NCI-H526 treated with DMSO at 0.1 percent for 48 hours (cell line): ENCODE measurements at regions not wholly inside any gene's neighbourhood (a gene's known extent, or its start where the extent isn't known, plus 50 kb on each side); places are given as distances from the start of the nearest gene placed in this dataset.
A peak's percentile ranks its signal among the peaks of the same experiment; 100 is the strongest.

Source experiments
- DNase-seq: peaks from one replicate; lab custom pipeline; 2025; lab: John Stamatoyannopoulos, UW

- DNase-seq = no peak
Measured at GRCh38 chr6:144883915-144884314, 598.8 kb downstream of the UTRN start.

GRCh38 chr6:144885817-144886216 is 600.7 kb downstream of the UTRN start:
- no peak for DNase-seq

DNA sequence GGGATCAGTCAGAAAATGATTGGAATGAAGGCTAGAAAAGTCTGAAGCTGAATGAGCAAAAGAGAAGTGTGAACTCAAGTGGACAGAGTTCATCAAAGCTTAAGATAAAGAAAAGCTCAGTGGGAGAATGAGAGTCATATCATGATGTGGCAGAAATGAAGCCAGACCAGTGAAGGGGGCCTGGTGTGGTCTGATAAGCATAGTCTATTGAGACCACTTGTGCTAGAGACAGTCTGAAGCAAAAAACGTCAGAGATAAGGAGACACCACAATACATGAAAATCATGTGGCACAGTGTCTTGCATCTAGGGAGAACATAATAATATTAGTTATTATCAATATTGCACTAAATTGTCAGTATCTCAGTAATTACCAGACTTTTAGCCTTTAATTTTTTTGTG is 601.5 kb downstream of the UTRN start:
- DNase-seq = no peak

DNA sequence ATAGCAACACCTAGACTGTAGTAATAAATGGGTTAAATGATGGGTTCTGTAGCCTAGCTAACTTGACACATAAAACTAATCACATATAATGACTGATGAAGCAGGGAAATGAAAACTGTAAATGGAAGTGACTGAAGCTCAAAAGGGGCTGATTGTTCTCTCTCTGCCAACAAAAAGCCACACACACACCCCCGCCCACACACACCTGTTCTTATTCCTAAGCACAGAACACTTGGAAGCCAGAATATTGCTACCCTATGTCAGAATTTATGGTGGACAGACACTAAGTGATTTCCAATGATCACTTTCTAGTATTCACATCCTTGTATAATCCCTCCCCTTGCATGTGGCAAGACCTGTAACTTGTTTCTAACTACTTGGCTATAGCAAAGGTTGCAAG is 603.5 kb downstream of the UTRN start:
- DNase-seq = no peak

- no peak for DNase-seq
Measured at GRCh38 chr6:144893680-144894151, 608.6 kb downstream of the UTRN start.

- no peak for DNase-seq
Measured at GRCh38 chr6:144894240-144894639, 609.1 kb downstream of the UTRN start.

GRCh38 chr6:144895313-144896278 is 610.5 kb downstream of the UTRN start:
- DNase-seq = no peak

DNA sequence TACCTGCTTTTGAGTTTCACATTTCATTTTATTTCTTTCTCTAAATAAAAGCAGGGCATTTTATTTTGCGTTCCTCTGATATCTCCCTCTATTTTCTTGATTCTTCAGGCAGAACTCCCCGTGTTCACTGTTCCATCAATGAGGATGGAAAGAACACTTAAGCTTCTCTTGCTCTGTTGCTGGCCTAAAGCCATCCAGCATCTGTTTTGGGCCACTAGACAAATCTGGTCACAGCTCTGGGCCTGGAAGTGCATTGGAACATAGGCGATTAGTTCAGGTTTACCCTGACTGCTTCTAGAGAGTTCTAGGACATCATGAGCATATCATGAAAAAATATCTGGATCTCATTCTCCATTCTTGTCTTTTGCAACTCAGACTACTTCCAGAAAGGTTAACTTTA is 611.2 kb downstream of the UTRN start:
- no peak for DNase-seq

GRCh38 chr6:144896871-144897270 is 611.7 kb downstream of the UTRN start:
- DNase-seq = no peak

DNA sequence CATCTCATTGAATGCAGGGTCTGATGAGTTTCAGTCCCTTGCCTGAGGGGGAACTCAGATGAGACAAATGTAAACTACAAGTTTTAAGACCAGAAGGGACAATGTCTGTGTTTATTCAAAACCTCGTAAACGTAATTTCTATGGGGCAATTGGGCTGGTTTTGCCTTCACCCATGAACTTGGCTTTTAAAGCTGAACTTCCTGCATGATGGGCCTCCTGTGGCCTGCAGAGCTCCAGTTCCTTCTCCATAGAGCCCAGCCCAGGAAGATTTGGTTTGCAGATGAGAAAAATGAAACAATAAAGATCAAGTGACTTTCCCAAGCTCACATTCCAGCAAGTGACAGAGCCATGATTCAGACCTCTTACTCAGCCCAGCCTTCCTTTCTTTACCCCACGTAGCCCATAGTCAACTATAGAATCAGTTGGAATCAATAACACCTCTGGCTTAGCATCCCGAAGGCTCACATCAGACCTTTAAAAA is 612.3 kb downstream of the UTRN start:
- DNase-seq = peak; percentile 7

DNA sequence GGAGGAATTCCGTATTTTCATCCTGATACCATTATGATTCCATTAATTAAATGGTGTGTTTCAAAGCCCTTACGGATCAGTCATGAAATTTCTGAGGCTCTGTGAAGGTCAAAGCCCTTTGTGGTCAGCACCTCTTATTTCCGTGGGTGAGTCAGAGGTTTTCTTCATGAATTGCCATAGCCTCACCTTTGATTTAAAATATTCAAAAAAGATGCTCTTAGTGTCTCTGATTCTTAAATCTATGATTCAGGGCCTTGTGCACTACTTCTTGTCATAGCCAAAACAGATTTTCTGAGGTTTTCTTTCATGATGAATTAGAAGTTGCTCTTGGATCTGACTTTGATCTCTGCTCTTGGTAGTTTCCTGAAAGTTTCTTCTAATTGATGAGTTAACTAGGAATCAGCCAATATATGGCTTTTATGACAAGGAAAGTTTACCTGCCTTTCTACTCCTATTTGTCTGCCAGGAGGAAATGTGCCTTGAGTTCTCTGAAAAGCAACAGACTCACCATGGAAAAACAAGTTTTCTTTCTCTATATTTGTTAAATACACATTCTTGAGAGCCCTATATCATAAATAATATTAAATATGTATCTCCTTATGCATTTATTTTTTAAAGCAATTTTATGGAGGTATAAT is 613.0 kb downstream of the UTRN start:
- no peak for DNase-seq

GRCh38 chr6:144898741-144899140 is 613.6 kb downstream of the UTRN start:
- DNase-seq = no peak

DNA sequence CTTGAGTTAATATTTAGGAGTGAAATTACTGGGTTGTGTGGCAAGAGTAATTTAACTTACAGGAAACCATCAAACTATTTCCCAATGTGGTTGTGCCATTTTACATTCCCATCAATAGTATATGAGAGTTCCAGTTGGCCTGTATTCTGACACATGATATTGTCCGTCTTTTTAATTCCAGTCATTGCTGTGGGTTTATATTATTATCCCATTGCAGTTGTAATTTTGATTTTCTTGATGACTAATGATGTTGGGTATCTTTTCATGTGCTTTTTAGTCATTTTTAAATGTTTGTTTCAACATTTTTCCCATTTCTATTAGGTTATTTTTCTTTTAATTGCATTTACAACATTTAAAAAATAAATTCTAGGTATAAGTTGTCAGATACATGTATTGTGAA is 614.0 kb downstream of the UTRN start:
- no peak for DNase-seq

DNA sequence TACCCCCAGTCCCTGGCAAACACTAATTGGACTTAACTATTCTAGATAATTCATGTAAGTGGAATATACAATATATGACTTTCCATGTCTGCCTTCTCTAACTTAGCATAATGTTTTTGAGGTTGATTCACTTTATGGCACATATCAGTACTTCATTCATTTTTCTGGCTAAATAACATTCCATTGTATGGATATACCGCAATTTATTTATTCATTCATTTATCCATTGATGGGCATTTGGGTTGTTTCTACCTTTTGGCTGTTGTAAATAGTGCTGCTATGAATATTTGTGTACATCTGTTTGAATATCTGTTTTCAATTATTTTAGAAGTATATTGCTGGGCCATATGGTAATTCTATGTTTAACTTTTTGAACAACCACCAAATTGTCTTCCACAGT is 616.3 kb downstream of the UTRN start:
- no peak for DNase-seq

- no peak for DNase-seq
Measured at GRCh38 chr6:144908004-144908403, 622.9 kb downstream of the UTRN start.

GRCh38 chr6:144909753-144910285 is 624.7 kb downstream of the UTRN start:
- no peak for DNase-seq

DNA sequence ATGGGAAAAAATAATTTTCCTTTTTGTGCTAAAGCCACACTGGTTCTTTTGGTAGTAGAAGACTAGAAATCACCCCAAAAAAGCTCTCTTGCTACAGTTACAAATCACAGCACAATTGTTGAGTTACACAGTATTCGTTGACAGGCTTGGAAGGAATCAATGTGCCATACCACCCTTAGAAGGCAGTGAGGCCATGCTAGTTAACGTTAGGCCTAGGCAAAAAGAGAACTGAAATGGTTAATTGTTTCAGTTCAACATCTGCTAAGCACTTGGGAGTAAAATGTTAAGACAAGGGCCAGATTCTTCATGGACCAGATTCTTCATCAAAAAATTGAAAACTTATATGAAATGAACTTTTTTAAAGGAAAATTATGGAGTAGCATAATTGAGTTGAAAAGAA is 626.2 kb downstream of the UTRN start:
- no peak for DNase-seq

DNA sequence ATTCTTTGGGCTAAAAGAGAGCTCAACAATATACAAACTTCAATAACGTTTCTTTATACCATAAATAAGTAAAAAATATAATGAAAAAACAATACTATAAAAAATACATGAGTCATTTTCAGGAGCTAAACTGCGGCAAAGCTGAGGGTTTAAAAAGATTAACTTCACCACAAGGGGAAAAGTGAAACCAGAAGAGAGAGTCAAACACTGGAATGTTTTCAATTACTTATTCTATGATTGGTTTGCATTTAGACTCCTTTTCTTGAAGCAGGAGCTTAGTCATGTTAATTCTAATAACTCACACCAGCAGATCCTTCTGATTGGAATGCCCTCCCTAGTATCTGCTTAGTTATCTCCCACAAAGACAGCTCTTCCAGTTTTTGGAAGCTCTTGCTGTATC is 627.3 kb downstream of the UTRN start:
- no peak for DNase-seq

- DNase-seq = no peak
Measured at GRCh38 chr6:144918073-144918472, 632.9 kb downstream of the UTRN start.

- DNase-seq = no peak
Measured at GRCh38 chr6:144919560-144919959, 634.4 kb downstream of the UTRN start.

DNA sequence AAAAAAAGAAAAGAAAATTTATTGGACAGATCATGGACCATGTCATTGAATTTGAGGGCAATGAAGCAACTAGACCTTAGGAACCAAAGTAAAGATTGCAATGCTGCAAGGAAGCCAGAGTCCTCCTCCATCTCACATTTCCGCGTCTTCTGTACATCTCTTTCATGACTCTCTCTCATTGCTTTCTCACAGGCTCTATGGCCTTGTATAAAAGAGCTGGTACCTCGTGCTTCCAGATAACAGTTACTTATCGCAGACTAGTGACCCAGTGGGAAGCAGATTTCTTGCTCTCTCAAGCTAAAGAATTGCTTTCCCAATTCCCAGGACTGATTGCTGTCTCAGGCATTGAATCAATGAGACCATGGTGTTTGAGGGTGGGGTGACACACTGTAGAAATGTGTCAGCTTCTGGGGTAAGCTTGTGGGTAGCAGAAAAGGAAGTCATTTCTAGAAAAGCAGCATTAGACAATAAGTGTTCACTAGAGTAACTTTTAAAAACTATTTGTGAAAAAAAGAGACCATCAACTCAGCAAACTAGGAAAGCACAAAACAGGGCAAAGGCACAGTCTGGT is 635.3 kb downstream of the UTRN start:
- no peak for DNase-seq

- DNase-seq = no peak
Measured at GRCh38 chr6:144921206-144921975, 636.3 kb downstream of the UTRN start.
